CD4-positive, alpha-beta T cell (primary cell): ENCODE measurements at regions not wholly inside any gene's neighbourhood (a gene's known extent, or its start where the extent isn't known, plus 50 kb on each side); places are given as distances from the start of the nearest gene placed in this dataset.

Experiments
- ATAC-seq: fragments of 200-7000 bp; cut with Tn5 transposase; one replicate; pipeline ENCODE4 v1.10.0; 2022; ENCODE audit warnings: mild to moderate bottlenecking; ENCODE audit not compliant: poor library complexity
- CTCF ChIA-PET: fragments of 350-600 bp; sonication (Branson Sonifier 250); formaldehyde crosslinking; loops from one replicate; lab custom pipeline; 2021; ENCODE audit warnings: antibody characterized with exemption, inconsistent platforms; lab: Charles Lee
- POLR2A ChIA-PET: fragments of 350-600 bp; sonication (Branson Sonifier 250); formaldehyde crosslinking; loops from one replicate; lab custom pipeline; 2021; ENCODE audit warnings: antibody characterized with exemption, inconsistent platforms; lab: Charles Lee
- DNase-seq, 14 experiments: peaks; one replicate each; pipeline ENCODE4 v3.0.0-alpha.2; 2013 to 2020; ENCODE audit warnings: mixed read lengths in 2 of 14
- H3K27ac ChIP-seq, 2 donors: one replicate each; pipeline versions ENCODE4 v1.5.1 to v1.7.0; 2013; ENCODE audit warnings: low read length in 2 of 2, low read depth in 1 of 2, mild to moderate bottlenecking in 1 of 2
- H3K27me3 ChIP-seq, 2 experiments: 1 replicate in 1 of 2; 2 replicates in 1 of 2; pipeline versions ENCODE4 v1.6.1 to v1.7.0; 2013; ENCODE audit warnings: low read length in 2 of 2, control low read depth in 1 of 2, mild to moderate bottlenecking in 1 of 2, moderate library complexity in 1 of 2; ENCODE audit not compliant: insufficient read depth in 2 of 2, control insufficient read depth in 1 of 2
- H3K36me3 ChIP-seq: one replicate; pipeline ENCODE4 v1.6.1; 2013; ENCODE audit warnings: low read length, control low read depth; ENCODE audit not compliant: insufficient read depth
- H3K4me1 ChIP-seq: one replicate; pipeline ENCODE4 v1.6.1; 2013; ENCODE audit warnings: low read length, control low read depth; ENCODE audit not compliant: insufficient read depth
- H3K4me3 ChIP-seq: one replicate; pipeline ENCODE4 v1.5.1; 2013; ENCODE audit warnings: mild to moderate bottlenecking, low read length, moderate library complexity
- H3K9me3 ChIP-seq, 2 experiments: 1 replicate in 1 of 2; 2 replicates in 1 of 2; pipeline versions ENCODE4 v1.6.1 to v1.7.0; 2013; ENCODE audit warnings: low read length in 2 of 2, mild to moderate bottlenecking in 2 of 2, control low read depth in 1 of 2, moderate library complexity in 1 of 2; ENCODE audit not compliant: control insufficient read depth in 1 of 2, insufficient read depth in 1 of 2
- H3K27ac Mint-ChIP-seq: one replicate; pipeline ENCODE4 v1.8.0; 2020; ENCODE audit warnings: mixed read lengths
- H3K27me3 Mint-ChIP-seq: one replicate; pipeline ENCODE4 v1.8.0; 2021; ENCODE audit warnings: mixed read lengths
- H3K36me3 Mint-ChIP-seq: one replicate; pipeline ENCODE4 v1.8.0; 2021; ENCODE audit warnings: low read depth, mixed read lengths
- H3K4me1 Mint-ChIP-seq: one replicate; pipeline ENCODE4 v1.8.0; 2021; ENCODE audit warnings: low read depth, mixed read lengths
- H3K4me3 Mint-ChIP-seq: one replicate; pipeline ENCODE4 v1.8.0; 2020; ENCODE audit warnings: mild to moderate bottlenecking, mixed read lengths
- H3K9me3 Mint-ChIP-seq: one replicate; pipeline ENCODE4 v1.8.0; 2020; ENCODE audit warnings: mixed read lengths
- intact Hi-C, 2 experiments: fragments of 100-400 bp; cut with DNase I in 1 of 2; cut with micrococcal nuclease in 1 of 2; formaldehyde crosslinking; loops; one replicate each; pipeline versions ENCODE4 v1.15.1 to v1.9.0; 2023 to 2025; cut with DNase I, micrococcal nuclease
- TF ChIP-seq, protein P1 (sequence below): fragments of 200-600 bp; IDR thresholded peaks from one replicate; pipeline ENCODE4 v1.8.0; 2022; ENCODE audit warnings: antibody characterized with exemption, mild to moderate bottlenecking

DNA sequence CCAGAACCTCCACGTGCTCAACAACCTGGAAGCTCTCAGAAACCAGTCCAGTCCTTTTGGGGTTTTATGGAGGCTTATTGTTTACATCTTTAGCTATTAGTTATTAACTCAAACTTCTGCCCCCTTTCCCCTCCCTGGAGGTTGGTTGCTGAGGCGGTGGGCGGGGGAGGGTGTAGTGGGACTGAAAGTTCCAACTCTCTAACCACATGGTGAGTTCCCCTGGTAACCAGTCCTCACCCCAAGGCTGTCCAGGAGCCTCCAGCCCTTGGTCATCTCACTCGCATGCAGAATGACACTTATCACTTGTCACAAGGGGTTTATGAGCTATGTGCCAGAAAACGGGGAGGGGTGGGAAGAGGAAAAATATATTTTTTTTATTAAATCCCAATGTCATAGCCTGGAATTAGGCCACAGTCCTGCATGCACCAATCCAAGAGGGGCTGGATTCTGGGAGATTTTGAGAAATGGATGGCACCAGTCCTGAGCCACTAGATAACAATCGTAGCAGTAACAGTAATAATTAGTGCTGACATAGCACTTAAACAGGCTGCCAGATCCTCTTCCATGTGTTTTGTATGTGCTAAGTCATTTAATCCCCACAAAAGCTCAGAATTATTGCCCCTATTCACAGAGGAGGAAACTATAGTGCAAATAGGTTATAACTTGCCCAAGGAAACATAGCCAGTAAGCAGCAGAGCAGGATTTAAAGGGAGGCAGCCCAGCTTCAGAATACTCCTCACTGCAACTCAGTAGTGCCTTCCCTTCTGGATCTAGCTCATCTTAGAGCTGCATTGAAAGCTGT lies 85.7 kb downstream of the CRYGS start:
- Histone ChIP-seq H3K4me1 (no peaks in the 10 kb centered on the region), H3K27me3 (no peaks in the 10 kb centered on the region), H3K9me3 (no peaks in the 10 kb centered on the region), H3K36me3 (no peaks in the 10 kb centered on the region), H3K27ac (no peak overlapping the region), H3K4me3 (no peak overlapping the region)
- H3K27me3 Mint-ChIP-seq: peaks cover 6% of the 10 kb centered on the region
- POLR2A ChIA-PET: no interaction called here
- DNase-seq (no peak), ATAC-seq (no peak)
- H3K9me3 Mint-ChIP-seq: no peaks in the 10 kb centered on the region
- CTCF ChIA-PET: no interaction called here
- no peak overlapping the region for H3K27ac Mint-ChIP-seq
- H3K4me1 Mint-ChIP-seq: no peaks in the 10 kb centered on the region
- H3K4me3 Mint-ChIP-seq: no peak overlapping the region
- TF ChIP-seq, protein P1, sequence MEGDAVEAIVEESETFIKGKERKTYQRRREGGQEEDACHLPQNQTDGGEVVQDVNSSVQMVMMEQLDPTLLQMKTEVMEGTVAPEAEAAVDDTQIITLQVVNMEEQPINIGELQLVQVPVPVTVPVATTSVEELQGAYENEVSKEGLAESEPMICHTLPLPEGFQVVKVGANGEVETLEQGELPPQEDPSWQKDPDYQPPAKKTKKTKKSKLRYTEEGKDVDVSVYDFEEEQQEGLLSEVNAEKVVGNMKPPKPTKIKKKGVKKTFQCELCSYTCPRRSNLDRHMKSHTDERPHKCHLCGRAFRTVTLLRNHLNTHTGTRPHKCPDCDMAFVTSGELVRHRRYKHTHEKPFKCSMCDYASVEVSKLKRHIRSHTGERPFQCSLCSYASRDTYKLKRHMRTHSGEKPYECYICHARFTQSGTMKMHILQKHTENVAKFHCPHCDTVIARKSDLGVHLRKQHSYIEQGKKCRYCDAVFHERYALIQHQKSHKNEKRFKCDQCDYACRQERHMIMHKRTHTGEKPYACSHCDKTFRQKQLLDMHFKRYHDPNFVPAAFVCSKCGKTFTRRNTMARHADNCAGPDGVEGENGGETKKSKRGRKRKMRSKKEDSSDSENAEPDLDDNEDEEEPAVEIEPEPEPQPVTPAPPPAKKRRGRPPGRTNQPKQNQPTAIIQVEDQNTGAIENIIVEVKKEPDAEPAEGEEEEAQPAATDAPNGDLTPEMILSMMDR: no peak
- H3K36me3 Mint-ChIP-seq: no peaks in the 10 kb centered on the region
- intact Hi-C loops: no loop called here

DNA sequence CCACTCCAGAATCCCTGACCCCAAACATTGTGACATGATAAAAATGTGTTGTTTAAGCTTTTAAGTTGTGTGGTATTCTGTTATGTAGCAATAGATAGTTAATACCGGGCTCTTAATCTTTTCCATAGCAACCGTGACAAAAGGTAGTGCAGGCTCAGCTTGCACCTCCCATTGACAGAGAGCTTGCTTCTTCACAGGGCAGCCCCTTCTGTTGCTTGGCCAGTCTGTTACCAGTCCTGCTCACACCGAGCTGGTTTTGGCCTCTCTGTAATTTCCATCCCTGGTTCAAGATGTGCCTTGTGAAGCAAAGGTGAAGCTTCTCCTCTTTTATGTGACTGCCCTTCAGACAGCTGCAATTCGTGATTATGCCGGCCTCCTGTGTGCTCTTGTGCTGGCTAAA lies 86.9 kb downstream of the CRYGS start:
- Histone ChIP-seq H3K4me1 (no peaks in the 10 kb centered on the region), H3K4me3 (no peak overlapping the region), H3K27ac (no peak overlapping the region), H3K9me3 (no peaks in the 10 kb centered on the region), H3K36me3 (no peaks in the 10 kb centered on the region), H3K27me3 (no peaks in the 10 kb centered on the region)
- ATAC-seq (no peak), DNase-seq (no peak)
- TF ChIP-seq, protein P1: no peak
- Mint-ChIP-seq H3K27me3 (peaks cover 6% of the 10 kb centered on the region), H3K4me1 (no peaks in the 10 kb centered on the region), H3K4me3 (no peak overlapping the region), H3K27ac (no peak overlapping the region), H3K36me3 (no peaks in the 10 kb centered on the region), H3K9me3 (no peaks in the 10 kb centered on the region)
- ChIA-PET POLR2A (no interaction called here), CTCF (no interaction called here)
- intact Hi-C loops: no loop called here

DNA sequence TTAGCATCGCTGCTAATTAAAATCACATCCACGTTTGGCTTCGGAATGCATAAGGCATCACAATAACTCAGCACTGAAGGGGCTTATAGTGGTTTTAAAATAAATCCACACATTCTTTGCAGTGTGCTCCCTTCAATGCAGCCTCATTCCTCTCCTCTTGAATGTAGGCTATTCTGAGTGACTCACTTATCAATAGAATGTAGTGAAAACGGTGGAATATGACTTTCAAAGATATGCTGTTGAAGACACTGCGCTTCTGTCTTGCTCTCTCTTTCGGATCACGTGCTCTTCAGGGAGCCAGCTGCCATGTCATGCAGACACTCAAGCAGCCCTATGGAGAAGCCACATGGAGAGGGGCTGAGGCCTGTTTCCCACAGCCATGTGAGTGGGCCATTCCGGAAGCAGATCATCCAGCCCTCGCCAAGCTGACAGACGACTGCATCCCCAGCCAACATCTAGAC lies 87.4 kb downstream of the CRYGS start:
- no peak overlapping the region for H3K27ac Mint-ChIP-seq
- intact Hi-C loops: no loop called here
- no peak for ATAC-seq
- H3K9me3 Mint-ChIP-seq: no peaks in the 10 kb centered on the region
- TF ChIP-seq, protein P1: no peak
- no peak for DNase-seq
- CTCF ChIA-PET: no interaction called here
- Histone ChIP-seq H3K4me3 (no peak overlapping the region), H3K9me3 (no peaks in the 10 kb centered on the region), H3K4me1 (no peaks in the 10 kb centered on the region), H3K27ac (no peak overlapping the region), H3K27me3 (no peaks in the 10 kb centered on the region), H3K36me3 (no peaks in the 10 kb centered on the region)
- no peaks in the 10 kb centered on the region for H3K36me3 Mint-ChIP-seq
- peaks cover 6% of the 10 kb centered on the region for H3K27me3 Mint-ChIP-seq
- POLR2A ChIA-PET: no interaction called here
- H3K4me1 Mint-ChIP-seq: no peaks in the 10 kb centered on the region
- no peak overlapping the region for H3K4me3 Mint-ChIP-seq
